Bronchial epithelial cell (primary cell): ENCODE measurements at regions not wholly inside any gene's neighbourhood (a gene's known extent, or its start where the extent isn't known, plus 50 kb on each side); places are given as distances from the start of the nearest gene placed in this dataset.

Source experiments
- DNase-seq: peaks from one replicate; pipeline ENCODE4 v3.0.0-alpha.2; 2010; ENCODE audit warnings: low read depth
- FAIRE-seq: peaks from 2 replicates; lab custom pipeline; 2011; peaks lifted over from hg19 to GRCh38; lab: Jason Lieb, UNC
- H3K27me3 ChIP-seq: 2 replicates; pipeline ENCODE4 v1.5.1; 2011; ENCODE audit warnings: low read length; ENCODE audit not compliant: control insufficient read depth, insufficient read depth
- H3K36me3 ChIP-seq: 2 replicates; pipeline ENCODE4 v1.5.1; 2011; ENCODE audit warnings: low read length; ENCODE audit not compliant: control insufficient read depth, insufficient read depth
- H3K4me3 ChIP-seq: 2 replicates; pipeline ENCODE4 v1.5.1; 2011; ENCODE audit warnings: mild to moderate bottlenecking, low read depth, low read length, control low read depth
- TF ChIP-seq, protein P1 (sequence below): IDR thresholded peaks from 2 replicates; pipeline ENCODE4 v1.5.1; 2011; ENCODE audit warnings: mild to moderate bottlenecking, moderate library complexity, low read length, control low read depth, inconsistent platforms; ENCODE audit not compliant: insufficient read depth, severe bottlenecking

DNA sequence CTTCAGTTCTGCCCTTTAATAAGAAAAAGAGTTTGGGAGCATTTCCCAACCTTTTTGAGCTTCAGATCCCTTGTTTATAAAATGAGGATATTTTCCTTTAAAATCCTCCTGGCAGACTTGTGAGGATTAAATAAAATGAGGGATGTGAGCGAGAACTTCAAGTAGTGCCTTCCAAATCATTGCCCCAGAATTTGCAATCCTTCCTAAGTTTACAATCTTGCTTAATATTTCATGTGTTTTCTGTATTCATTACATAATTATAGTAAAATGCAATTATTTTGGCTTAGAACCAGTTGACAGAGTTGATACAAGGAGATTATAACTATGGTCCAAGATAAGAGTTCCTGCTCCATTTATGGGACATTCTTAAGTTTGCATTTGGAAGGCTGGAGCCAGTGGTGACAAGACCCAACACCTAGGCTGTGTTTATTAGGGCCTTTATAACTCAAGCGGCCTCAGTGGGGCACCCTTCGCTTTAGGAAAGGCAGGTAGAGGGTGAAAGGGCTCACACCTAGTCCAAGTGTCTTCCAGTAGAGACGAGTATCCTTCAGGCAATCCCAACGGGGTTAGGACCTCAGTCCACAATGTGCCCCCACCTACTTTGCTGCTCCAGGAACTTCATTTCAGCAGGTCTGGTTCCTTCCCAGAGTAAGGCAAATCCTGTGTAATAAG is 317.5 kb downstream of the WDR11 start:
- Histone ChIP-seq H3K36me3 (no peaks in the 10 kb centered on the region), H3K4me3 (no peak overlapping the region), H3K27me3 (no peaks in the 10 kb centered on the region)
- DNase-seq (no peak), FAIRE-seq (no peak)
- TF ChIP-seq, protein P1, sequence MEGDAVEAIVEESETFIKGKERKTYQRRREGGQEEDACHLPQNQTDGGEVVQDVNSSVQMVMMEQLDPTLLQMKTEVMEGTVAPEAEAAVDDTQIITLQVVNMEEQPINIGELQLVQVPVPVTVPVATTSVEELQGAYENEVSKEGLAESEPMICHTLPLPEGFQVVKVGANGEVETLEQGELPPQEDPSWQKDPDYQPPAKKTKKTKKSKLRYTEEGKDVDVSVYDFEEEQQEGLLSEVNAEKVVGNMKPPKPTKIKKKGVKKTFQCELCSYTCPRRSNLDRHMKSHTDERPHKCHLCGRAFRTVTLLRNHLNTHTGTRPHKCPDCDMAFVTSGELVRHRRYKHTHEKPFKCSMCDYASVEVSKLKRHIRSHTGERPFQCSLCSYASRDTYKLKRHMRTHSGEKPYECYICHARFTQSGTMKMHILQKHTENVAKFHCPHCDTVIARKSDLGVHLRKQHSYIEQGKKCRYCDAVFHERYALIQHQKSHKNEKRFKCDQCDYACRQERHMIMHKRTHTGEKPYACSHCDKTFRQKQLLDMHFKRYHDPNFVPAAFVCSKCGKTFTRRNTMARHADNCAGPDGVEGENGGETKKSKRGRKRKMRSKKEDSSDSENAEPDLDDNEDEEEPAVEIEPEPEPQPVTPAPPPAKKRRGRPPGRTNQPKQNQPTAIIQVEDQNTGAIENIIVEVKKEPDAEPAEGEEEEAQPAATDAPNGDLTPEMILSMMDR = peak; percentile 41

DNA sequence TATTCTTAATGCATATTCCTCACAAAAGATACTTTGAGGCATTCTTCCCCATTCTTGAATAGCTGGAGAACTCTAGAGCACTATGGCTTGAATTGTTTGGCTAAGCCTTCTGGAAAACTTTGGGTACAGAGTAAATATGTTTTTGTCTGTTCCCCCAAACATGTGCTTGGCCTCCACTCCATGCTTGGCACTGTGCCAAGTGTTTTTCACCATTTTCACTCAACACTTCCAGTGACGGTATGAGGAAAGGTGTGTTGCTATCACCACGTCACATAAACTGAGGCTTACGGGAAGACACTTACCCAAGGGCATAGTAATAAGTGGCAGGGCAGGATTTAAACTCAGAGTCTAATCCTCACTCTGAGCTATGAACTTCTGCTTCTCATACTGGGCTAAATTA is 318.2 kb downstream of the WDR11 start:
- TF ChIP-seq, protein P1 = no peak
- H3K27me3 ChIP-seq = no peaks in the 10 kb centered on the region
- H3K4me3 ChIP-seq = no peak overlapping the region
- FAIRE-seq (no peak), DNase-seq (no peak)
- no peaks in the 10 kb centered on the region for H3K36me3 ChIP-seq

DNA sequence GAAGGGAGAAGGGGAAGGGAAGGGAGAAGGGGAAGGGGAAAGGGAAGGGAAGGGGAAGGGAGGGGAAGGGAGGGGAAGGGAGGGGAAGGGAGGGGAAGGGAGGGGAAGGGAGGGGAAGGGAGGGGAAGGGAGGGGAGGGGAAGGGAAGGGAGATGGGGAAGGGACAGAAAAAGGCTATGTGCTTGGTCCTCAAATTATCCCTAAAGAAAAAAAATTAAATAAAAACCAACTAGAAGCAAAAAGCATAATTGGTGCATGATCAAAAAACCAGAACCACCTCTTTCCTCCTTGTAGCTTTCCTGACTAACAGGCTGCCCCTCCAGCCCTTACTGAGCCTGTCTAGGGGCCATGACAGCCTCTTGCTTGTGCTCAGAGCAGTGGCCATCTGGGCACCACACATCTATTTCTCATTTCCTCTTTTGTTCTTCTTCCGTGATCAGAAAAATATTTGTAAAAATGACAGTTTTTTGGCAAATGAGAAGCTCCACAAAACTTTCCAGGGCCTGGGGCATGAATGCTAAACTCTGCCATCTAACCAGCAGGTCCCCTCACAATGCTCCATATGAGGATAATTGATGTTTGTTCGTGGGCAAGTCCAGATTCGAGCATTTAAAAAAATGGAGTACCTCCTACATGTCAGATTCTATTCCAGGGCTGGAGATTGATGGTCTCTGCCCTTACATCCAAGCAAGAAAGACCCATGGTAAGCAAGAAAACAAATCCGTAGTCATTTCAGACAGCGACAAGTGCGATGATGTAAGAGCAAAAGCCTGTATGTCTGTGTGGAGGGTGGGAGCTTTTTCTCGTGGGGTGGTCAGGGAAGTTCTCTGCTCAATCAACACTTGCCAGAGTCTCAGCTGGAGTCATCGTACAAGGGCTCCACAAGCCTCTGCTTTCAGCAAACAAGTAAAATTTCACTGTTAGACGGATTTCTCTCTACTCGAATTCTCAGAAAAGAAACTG is 320.9 kb downstream of the WDR11 start:
- H3K27me3 ChIP-seq = no peaks in the 10 kb centered on the region

DNA sequence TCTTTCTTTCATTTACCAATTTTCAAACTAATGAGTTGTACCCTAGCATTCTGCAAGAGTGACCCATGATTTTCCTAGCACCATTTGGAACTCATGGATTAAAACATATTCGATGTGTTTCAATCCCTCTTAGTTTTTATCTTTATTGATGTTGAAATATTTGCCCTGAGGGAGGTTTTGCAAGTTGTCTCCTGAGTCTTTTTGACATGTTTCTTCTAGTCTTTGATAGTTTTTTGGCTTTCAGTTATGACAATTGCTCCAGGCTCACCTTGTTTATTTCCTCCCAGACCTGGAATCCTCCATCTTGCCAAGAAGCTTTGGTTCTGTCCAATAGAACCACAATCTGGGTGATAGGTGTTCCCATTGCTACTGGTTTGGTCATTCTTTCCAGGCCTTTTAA is 327.8 kb downstream of the WDR11 start:
- FAIRE-seq (peak; percentile 58), DNase-seq (peak; percentile 72)
- TF ChIP-seq, protein P1 = no peak
- no peaks in the 10 kb centered on the region for H3K27me3 ChIP-seq
- no peak overlapping the region for H3K4me3 ChIP-seq
- no peaks in the 10 kb centered on the region for H3K36me3 ChIP-seq

More for the DNA sequence above, 320.9 kb downstream of the WDR11 start:
- no peak for DNase-seq
- Histone ChIP-seq H3K4me3 (no peak overlapping the region), H3K36me3 (no peaks in the 10 kb centered on the region)
- no peak for FAIRE-seq
- TF ChIP-seq, protein P1 = no peak

DNA sequence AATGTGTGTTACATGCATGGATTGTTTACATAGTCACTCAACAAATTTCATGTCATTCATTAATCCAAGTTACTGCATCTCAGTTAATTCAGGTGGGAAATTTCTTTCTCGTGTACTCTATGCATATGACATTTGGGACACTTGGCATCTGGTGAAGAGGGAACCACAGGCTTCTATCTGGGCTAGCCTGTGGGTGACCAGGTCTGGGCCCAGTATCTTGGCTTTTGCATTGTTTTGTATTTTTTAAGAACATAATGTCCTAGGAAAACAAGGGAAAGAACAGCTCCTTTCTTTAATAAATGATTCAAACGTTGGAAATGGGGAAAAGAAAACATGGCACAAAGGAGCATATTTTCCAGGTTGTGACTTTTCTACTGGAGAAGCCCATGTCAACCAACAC is 331.1 kb downstream of the WDR11 start:
- TF ChIP-seq, protein P1 = no peak
- DNase-seq (no peak), FAIRE-seq (no peak)
- no peaks in the 10 kb centered on the region for H3K27me3 ChIP-seq
- H3K36me3 ChIP-seq = no peaks in the 10 kb centered on the region
- H3K4me3 ChIP-seq = no peak overlapping the region
